Neural cell (in vitro differentiated cells): ENCODE measurements at regions not wholly inside any gene's neighbourhood (a gene's known extent, or its start where the extent isn't known, plus 50 kb on each side); places are given as distances from the start of the nearest gene placed in this dataset.

Experiments used
- H2AFZ ChIP-seq: fragments of 200-600, 300-800 bp; sonication (generic), shearing (Covaris generic); 2 replicates; pipeline ENCODE4 v1.6.0; 2014; ENCODE audit warnings: low read depth, mild to moderate bottlenecking, antibody characterized with exemption, low read length, moderate library complexity
- H3F3A ChIP-seq: fragments of 200-600 bp; shearing (Covaris generic); 2 replicates; pipeline ENCODE4 v1.6.1; 2016; ENCODE audit warnings: mild to moderate bottlenecking, moderate library complexity, mixed read lengths, antibody characterized with exemption, low read length; ENCODE audit not compliant: insufficient read depth, poor library complexity, severe bottlenecking
- H3K27ac ChIP-seq: fragments of 200-600, 300-800 bp; sonication (generic), shearing (Covaris generic); 2 replicates; pipeline ENCODE4 v1.5.1; 2014; ENCODE audit warnings: mild to moderate bottlenecking, low read length, moderate library complexity
- H3K27me3 ChIP-seq: fragments of 300-800, 200-600 bp; sonication (generic), shearing (Covaris generic); 2 replicates; pipeline ENCODE4 v1.6.0; 2014; ENCODE audit warnings: mild to moderate bottlenecking, low read depth, low read length, moderate library complexity; ENCODE audit not compliant: insufficient read depth
- H3K36me3 ChIP-seq: fragments of 300-800, 200-600 bp; sonication (generic), shearing (Covaris generic); 2 replicates; pipeline ENCODE4 v1.5.1; 2014; ENCODE audit warnings: mild to moderate bottlenecking, antibody characterized with exemption, low read length, moderate library complexity; ENCODE audit not compliant: insufficient read depth
- H3K4me2 ChIP-seq: fragments of 300-800, 200-600 bp; sonication (generic), shearing (Covaris generic); 2 replicates; pipeline ENCODE4 v1.6.0; 2014; ENCODE audit warnings: mild to moderate bottlenecking, low read length
- H3K4me3 ChIP-seq: fragments of 300-800, 200-600 bp; sonication (generic), shearing (Covaris generic); 2 replicates; pipeline ENCODE4 v1.5.1; 2014; ENCODE audit warnings: mild to moderate bottlenecking, low read length, moderate library complexity
- H3K79me2 ChIP-seq: fragments of 200-600 bp; shearing (Covaris generic); replicated peaks from 2 replicates; pipeline ENCODE4 v1.6.0; 2014; ENCODE audit warnings: mild to moderate bottlenecking, low read length, moderate library complexity; ENCODE audit not compliant: insufficient read depth
- H3K9ac ChIP-seq: fragments of 300-800, 200-600 bp; sonication (generic), shearing (Covaris generic); 2 replicates; pipeline ENCODE4 v1.6.1; 2016; ENCODE audit warnings: mild to moderate bottlenecking, low read length, mixed read lengths
- H3K9me2 ChIP-seq: fragments of 200-600 bp; shearing (Covaris generic); 2 replicates; pipeline ENCODE4 v1.6.1; 2016; ENCODE audit warnings: mild to moderate bottlenecking, low read length, mixed read lengths; ENCODE audit not compliant: insufficient read depth
- H3K9me3 ChIP-seq: fragments of 200-600, 300-800 bp; sonication (generic), shearing (Covaris generic); 2 replicates; pipeline ENCODE4 v1.6.1; 2016; ENCODE audit warnings: mild to moderate bottlenecking, mixed run types, low read length, moderate library complexity, mixed read lengths
- H4K20me1 ChIP-seq: fragments of 200-600 bp; shearing (Covaris generic); 2 replicates; pipeline ENCODE4 v1.6.1; 2016; ENCODE audit warnings: mild to moderate bottlenecking, mixed run types; ENCODE audit not compliant: insufficient read depth
- CTCF ChIP-seq: fragments of 450-650 bp; IDR thresholded peaks from 2 replicates; pipeline ENCODE4 v1.5.1; 2014; ENCODE audit warnings: antibody characterized with exemption, mild to moderate bottlenecking, moderate library complexity; ENCODE audit not compliant: poor library complexity, severe bottlenecking
- EP300 ChIP-seq: fragments of 450-650 bp; conservative IDR thresholded peaks from 2 replicates; pipeline ENCODE4 v1.6.1; 2014; ENCODE audit warnings: antibody characterized with exemption, mild to moderate bottlenecking, moderate library complexity; ENCODE audit not compliant: poor library complexity, severe bottlenecking
- EZH2 ChIP-seq: fragments of 200-600, 300-800 bp; shearing (Covaris generic), sonication (generic); IDR thresholded peaks from 2 replicates; pipeline ENCODE4 v1.6.1; 2014; ENCODE audit warnings: antibody characterized with exemption, low read length, borderline replicate concordance, mild to moderate bottlenecking; ENCODE audit not compliant: insufficient read depth, poor library complexity, severe bottlenecking
- MXI1 ChIP-seq: fragments of 450-650 bp; conservative IDR thresholded peaks from 2 replicates; pipeline ENCODE4 v1.6.1; 2014; ENCODE audit warnings: antibody characterized with exemption, mild to moderate bottlenecking; ENCODE audit not compliant: poor library complexity, severe bottlenecking
- POLR2AphosphoS5 ChIP-seq: IDR thresholded peaks from 2 replicates; pipeline ENCODE4 v1.6.1; 2012
- RAD21 ChIP-seq: fragments of 450-650 bp; conservative IDR thresholded peaks from 2 replicates; pipeline ENCODE4 v1.6.1; 2014; ENCODE audit warnings: antibody characterized with exemption, mild to moderate bottlenecking, moderate library complexity
- REST ChIP-seq: IDR thresholded peaks from 2 replicates; pipeline ENCODE4 v1.6.1; 2012; ENCODE audit warnings: borderline replicate concordance
- SMC3 ChIP-seq: fragments of 450-650 bp; conservative IDR thresholded peaks from 2 replicates; pipeline ENCODE4 v1.6.1; 2014; ENCODE audit warnings: antibody characterized with exemption, mild to moderate bottlenecking, moderate library complexity; ENCODE audit not compliant: poor library complexity
- TAF1 ChIP-seq: IDR thresholded peaks from 2 replicates; pipeline ENCODE4 v1.6.1; 2012; ENCODE audit warnings: low read depth

- Histone ChIP-seq H2AFZ (no peak overlapping the region), H3K4me2 (no peak overlapping the region), H3K27me3 (no peaks in the 10 kb centered on the region), H4K20me1 (no peaks in the 10 kb centered on the region), H3F3A (no peaks in the 10 kb centered on the region), H3K79me2 (no peaks in the 10 kb centered on the region), H3K9me2 (no peaks in the 10 kb centered on the region), H3K9me3 (no peaks in the 10 kb centered on the region), H3K4me3 (no peak overlapping the region), H3K36me3 (no peaks in the 10 kb centered on the region), H3K9ac (no peak overlapping the region), H3K27ac (no peak overlapping the region)
- no peak for TF ChIP-seq EZH2
- TF ChIP-seq SMC3 = no peak
- TF ChIP-seq MXI1 = no peak
- TF ChIP-seq REST = no peak
- no peak for TF ChIP-seq EP300
- TF ChIP-seq RAD21 = no peak
These were observed 106.5 kb upstream of the ADPGK start for GRCh38 chr15:72890043-72890442.

- Histone ChIP-seq H4K20me1 (no peaks in the 10 kb centered on the region), H3K36me3 (no peaks in the 10 kb centered on the region), H3F3A (no peaks in the 10 kb centered on the region), H3K79me2 (no peaks in the 10 kb centered on the region), H3K27me3 (no peaks in the 10 kb centered on the region), H3K9ac (no peak overlapping the region), H3K4me2 (no peak overlapping the region), H3K9me3 (no peaks in the 10 kb centered on the region), H3K9me2 (no peaks in the 10 kb centered on the region), H3K27ac (no peak overlapping the region), H2AFZ (no peak overlapping the region), H3K4me3 (no peak overlapping the region)
- TF ChIP-seq EZH2 (no peak), MXI1 (no peak), RAD21 (no peak), POLR2AphosphoS5 (no peak), CTCF (no peak), TAF1 (no peak)
These were observed 106.0 kb upstream of the ADPGK start for GRCh38 chr15:72889545-72889944.

- TF ChIP-seq CTCF = no peak
- no peak for TF ChIP-seq REST
- TF ChIP-seq EZH2 = no peak
- TF ChIP-seq EP300 = no peak
- TF ChIP-seq RAD21 = no peak
- TF ChIP-seq MXI1 = no peak
- no peak for TF ChIP-seq POLR2AphosphoS5
- no peak for TF ChIP-seq SMC3
- TF ChIP-seq TAF1 = no peak
- no peaks in the 10 kb centered on the region for H4K20me1 ChIP-seq
- no peaks in the 10 kb centered on the region for H3K79me2 ChIP-seq
- no peaks in the 10 kb centered on the region for H3K9me2 ChIP-seq
- no peak overlapping the region for H3K9ac ChIP-seq
- no peaks in the 10 kb centered on the region for H3K9me3 ChIP-seq
- no peak overlapping the region for H3K4me3 ChIP-seq
- no peaks in the 10 kb centered on the region for H3K36me3 ChIP-seq
- H3K4me2 ChIP-seq = no peak overlapping the region
- H2AFZ ChIP-seq = no peak overlapping the region
- no peaks in the 10 kb centered on the region for H3F3A ChIP-seq
- H3K27ac ChIP-seq = no peak overlapping the region
- H3K27me3 ChIP-seq = no peaks in the 10 kb centered on the region
These were observed 105.3 kb upstream of the ADPGK start for GRCh38 chr15:72888811-72889210.
